Lower leg skin (tissue), 3 donors: ENCODE measurements at regions not wholly inside any gene's neighbourhood (a gene's known extent, or its start where the extent isn't known, plus 50 kb on each side); places are given as distances from the start of the nearest gene placed in this dataset.

Experiments used
- CTCF ChIP-seq, 3 donors: fragments of 450-650 bp; IDR thresholded peaks; one replicate each; pipeline ENCODE4 v1.5.1; 2016; ENCODE audit warnings: antibody characterized with exemption in 3 of 3, mild to moderate bottlenecking in 3 of 3, moderate library complexity in 2 of 3
- POLR2A ChIP-seq, 2 donors: fragments of 450-650 bp; IDR thresholded peaks; one replicate each; pipeline ENCODE4 v1.6.1; 2016 to 2017; ENCODE audit warnings: antibody characterized with exemption in 2 of 2, mild to moderate bottlenecking in 1 of 2, moderate library complexity in 1 of 2

- TF ChIP-seq CTCF (IDR thresholded peaks at IDR 0.05) (no peak), POLR2A (IDR thresholded peaks at IDR 0.05) (no peak)
Observed at GRCh38 chr3:194259982-194260766, 91.0 kb downstream of the CPN2 start.
